ENCODE measurements at regions not wholly inside any gene's neighbourhood (a gene's known extent, or its start where the extent isn't known, plus 50 kb on each side); places are given as distances from the start of the nearest gene placed in this dataset.

DNA sequence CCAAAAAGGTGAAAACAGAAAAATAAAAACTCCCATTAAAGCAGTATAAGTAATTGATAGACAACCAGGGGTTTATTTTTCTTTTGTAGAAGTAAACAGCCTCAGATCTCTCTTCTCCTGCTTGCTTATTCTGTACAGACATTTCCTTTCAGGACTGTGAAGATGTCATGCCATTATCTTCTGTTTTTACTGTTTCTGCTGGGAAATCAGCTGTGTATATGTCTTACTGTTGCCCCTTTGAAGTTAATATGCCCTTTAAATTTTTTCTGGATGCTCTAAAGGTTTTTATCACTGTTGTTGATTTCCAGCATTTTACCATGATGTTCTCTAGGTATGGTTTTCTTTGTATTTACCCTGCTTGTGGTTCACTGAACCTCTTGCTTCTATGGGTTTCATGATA is 199.5 kb downstream of the NXNL2 start:
- DNase-seq (ENCODE audit: low read depth), result no peak

GRCh38 chr9:88736136-88736637 is 201.2 kb downstream of the NXNL2 start:
- DNase-seq (ENCODE audit: low read depth), result no peak

DNA sequence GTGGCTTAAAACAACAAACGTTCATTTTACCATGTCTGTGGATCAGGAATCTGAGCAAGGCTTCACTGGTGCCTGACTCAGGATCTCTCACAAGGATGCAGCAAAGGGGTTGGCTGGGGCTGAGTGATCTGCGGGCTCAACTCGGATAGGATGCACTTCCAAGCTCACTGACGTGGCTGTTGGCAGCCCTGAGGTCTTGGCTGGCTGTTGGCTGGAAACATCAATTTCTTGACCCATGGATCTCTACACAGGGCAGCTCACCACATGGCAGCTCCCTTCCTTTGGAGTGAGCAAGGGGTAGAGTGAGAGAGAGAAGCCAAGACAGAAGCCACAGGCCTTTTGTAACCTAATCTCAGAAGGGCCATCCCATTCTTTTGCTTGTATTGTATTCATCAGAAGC is 202.1 kb downstream of the NXNL2 start:
- no peak for DNase-seq (ENCODE audit: low read depth)

DNA sequence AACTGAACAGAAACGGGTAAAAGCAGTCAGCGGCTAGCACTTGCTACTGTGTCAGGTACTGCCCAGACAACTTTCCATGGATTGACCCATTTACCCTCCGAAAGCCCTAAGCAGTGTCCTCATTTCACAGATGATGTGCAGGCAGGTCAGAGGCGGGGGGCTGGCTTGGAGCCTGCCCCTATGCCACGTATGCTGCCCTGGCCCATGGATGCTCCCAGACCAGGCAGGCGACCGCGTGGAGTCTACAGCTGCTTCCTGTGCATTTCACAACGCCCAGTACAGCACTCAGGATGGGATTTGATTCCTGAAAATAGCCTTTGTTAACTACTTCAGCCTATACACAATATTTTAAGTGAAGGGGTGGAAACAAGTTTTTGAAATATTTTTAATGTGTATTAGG is 202.9 kb downstream of the NXNL2 start:
- no peak for DNase-seq (ENCODE audit: low read depth)

DNA sequence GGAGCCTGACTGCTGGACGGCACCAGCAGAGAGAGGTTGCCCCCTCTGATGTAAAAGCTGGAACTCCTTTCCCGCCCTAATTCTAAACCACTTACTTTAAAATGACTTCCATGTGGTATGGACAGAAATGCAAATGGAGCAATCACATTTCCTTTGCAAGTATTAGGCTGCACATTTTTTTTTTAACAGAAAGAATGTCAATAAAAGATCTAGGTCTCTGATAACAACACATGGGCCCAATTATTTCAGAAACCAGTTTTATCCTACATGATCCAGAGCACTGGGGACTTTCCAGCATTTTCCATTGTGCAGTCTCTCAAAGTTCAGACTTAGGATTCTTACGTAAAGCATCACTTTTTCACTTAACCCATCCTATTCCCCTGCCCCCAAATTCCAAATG is 203.7 kb downstream of the NXNL2 start:
- no peak for DNase-seq (ENCODE audit: low read depth)

DNA sequence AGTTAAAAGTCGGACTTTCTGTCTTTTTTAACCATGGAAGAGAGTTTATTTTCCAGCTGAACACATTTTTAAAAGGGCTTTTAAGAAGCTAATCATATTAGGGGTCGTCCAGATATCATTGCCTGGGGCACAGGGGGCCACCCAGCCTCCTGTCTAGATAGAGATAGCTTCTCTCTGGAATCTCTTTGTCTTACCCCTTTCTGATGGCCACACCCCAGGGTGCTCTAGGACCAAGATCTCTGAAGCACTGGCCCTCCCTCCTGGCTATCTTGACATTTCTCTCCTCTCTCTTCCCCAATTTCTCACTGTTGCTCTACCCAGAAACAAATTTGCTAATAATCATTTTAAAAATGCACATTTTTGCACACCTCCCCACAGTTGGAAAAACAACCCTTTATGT is 204.4 kb downstream of the NXNL2 start:
- DNase-seq (ENCODE audit: low read depth), result no peak

DNA sequence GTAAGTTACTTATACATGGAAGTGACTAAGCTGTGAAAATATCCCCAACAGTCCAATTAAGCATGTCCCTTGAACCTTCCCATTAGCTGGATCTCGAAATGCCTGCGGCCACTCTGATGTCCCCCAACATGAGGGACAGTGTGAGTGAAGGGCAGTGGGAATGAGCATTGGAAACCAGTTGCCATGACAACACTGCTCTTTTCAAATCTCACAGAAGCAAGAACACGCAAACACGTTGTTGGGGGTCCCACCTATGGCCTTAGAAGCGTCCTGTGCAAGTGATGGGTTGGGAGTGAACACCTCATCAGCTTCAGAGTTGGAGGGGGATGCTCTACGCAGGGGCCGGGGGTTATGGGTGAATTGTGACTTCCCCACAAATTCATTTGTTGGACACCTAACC is 205.9 kb downstream of the NXNL2 start:
- no peak for DNase-seq (ENCODE audit: low read depth)

GRCh38 chr9:88741335-88741734 is 206.4 kb downstream of the NXNL2 start:
- DNase-seq (ENCODE audit: low read depth), result no peak

- DNase-seq (ENCODE audit: low read depth), result no peak
Observed at GRCh38 chr9:88742483-88742882, 207.5 kb downstream of the NXNL2 start.

GRCh38 chr9:88742905-88743304 is 207.9 kb downstream of the NXNL2 start:
- no peak for DNase-seq (ENCODE audit: low read depth)

DNA sequence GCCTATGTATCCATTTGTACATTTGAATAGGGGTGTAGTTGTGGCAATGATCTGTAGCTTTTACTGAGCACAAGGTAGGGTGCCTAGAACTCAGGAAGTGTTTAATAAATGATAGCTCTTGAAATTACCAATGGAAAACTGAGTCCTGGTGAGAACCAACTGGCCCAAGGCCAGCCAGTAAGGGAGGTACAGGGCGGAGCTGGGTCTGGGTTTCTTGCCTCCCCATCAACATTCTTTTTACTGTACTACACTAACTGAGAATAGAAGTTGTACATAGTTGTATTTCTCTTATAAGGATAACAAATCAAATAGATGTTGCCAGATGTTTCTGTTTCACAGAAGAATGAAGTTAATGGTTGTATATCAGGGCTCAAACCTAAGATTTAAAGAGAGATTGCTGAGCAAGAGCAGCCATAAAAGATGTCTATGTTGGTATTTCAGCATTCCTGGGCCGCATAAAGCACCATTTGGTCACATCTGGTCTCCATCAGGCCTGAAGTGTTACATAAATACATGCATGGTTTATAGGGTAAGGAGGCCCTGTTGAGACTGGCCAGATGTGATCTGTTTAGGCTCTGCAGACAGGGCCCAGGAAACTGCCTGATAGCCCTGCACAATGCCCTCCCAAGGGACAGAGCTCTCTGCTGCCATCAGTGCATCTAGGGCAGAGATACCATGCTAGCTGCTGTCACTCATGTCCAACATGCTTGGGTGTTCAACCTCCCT is 210.5 kb downstream of the NXNL2 start:
- DNase-seq (ENCODE audit: low read depth), result no peak

GRCh38 chr9:88746029-88746742 is 211.2 kb downstream of the NXNL2 start:
- no peak for DNase-seq (ENCODE audit: low read depth)

DNA sequence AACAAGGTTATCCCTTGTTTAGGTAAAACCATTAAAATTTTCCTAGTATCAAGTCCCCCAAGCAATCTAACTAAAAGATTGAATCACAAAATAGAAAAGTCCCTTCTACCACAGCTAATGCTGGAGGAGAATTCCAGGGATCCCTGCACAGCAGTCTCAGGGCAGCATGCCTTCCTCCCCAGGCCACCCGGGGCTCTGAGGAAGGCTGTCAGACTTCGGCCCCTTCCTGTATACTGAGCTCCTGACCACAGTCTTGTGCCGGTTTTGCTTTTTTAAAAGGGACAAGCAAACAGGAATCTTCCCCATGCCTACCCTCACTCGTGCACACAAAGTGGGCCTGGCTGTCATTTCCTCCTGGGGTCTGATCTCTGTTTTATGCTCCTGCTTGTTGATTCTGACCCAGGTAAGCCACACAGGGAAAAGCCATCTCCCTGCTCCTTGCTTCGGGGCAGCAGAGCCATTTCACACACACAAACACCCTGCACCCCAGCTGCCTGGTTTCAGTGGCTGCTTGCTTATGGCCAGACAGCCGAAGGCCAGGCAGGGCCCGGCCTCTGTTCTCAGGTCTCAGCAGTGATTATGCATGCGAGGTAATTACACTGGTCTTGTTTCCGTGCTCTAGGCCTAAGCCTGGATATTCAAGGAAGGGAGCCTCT is 211.9 kb downstream of the NXNL2 start:
- no peak for DNase-seq (ENCODE audit: low read depth)

GRCh38 chr9:88747768-88748167 is 212.8 kb downstream of the NXNL2 start:
- no peak for DNase-seq (ENCODE audit: low read depth)

DNA sequence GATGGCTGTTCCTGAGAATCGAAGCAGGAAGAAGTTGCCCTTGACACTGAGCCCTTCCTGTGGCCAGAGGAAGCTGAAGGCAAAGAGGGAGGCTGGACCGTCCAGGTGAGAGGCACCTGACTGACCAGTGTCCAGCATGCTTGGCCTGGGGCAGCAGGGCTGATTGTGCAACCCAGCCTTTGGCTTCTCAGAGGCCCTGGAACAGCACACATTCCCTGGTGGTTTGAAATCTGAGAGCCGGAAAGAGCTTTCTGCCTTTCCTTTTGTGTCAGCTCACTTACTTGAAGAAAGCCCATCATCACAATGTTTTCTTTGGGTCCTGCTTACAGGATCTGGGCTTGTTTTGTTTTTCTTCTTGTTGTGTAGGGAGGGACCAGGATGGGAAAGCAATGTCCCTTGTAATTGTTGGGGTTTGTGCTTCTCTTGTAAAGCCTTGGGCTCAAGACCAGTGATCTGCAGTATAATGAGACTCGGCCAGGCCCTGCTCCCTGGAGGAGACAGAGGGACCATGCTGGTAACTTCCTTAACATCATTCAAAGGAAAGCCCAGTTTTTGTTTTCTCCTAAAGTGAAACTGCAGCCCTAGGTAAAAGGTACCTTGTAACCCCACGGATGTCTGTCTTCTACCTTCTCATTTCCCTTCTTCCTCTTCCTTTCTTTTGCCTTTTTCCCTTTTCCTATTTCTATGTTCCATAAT is 213.7 kb downstream of the NXNL2 start:
- DNase-seq (ENCODE audit: low read depth), result no peak

DNA sequence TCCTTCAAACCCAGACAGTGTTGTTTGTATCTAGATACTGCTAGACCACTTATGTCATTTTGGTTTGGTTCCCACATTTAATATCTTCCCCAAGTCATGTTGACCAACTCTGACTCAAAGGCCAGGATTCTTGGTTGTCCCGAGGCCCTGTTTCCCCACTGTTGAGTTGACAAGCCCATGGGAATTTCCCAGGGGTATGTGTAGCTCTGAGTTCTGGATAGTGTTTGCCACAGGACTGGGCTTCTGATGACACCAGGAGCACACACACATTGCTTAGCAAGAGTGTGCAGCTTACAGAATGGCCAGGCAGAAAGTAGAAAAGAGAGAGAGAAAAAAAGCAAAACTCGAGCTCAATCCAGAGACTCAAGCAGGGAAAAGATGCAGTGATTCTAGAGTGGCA is 214.4 kb downstream of the NXNL2 start:
- DNase-seq (ENCODE audit: low read depth), result no peak

DNA sequence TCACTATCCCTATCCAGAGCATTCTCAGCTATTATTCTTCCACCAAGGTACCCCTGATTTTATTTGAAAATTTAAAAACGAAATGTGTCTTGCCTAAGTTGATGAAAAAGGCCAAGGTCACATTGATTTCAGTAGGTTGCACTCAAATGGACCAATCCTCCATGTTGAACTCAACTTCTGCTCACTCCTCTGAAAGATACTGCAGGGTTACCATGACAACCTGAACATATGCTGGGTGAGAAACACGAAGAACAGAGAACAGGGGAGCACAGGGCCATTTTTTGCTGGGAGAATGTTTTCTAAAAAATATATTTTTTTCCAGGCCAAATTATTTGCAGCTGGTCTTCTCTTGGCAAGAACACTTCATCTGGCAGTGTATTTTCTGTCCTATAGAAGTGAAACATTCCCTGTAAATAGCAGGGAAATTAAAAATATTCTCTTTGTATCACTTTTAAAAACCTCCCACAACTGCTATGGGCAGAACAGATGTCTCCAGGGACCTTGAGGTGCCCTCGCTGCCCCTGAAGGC is 215.9 kb downstream of the NXNL2 start:
- DNase-seq (ENCODE audit: low read depth), result no peak

DNA sequence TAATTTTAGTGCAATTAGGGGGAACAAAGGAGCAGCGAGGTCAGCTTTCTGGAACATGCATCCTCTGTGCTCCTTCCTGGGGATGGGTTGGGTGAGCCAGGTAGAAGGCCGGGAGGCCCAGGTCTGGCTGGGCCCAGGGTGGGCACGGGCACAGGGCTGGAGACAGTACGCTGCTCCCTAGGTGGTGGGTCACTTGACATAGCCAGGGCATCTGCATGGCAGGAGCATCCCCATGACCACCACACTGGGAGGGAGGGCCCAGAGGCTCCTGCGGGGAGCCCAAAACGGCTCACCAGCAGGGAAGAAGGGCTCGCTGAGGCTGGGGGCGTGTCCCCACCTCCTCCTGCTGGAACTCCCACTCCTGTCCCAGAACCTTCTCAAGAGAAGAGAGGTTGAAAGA is 216.8 kb downstream of the NXNL2 start:
- DNase-seq (ENCODE audit: low read depth), result no peak

GRCh38 chr9:88753691-88754367 is 218.9 kb downstream of the NXNL2 start:
- no peak for DNase-seq (ENCODE audit: low read depth)

GRCh38 chr9:88754452-88754851 is 219.5 kb downstream of the NXNL2 start:
- DNase-seq (ENCODE audit: low read depth), result no peak

DNA sequence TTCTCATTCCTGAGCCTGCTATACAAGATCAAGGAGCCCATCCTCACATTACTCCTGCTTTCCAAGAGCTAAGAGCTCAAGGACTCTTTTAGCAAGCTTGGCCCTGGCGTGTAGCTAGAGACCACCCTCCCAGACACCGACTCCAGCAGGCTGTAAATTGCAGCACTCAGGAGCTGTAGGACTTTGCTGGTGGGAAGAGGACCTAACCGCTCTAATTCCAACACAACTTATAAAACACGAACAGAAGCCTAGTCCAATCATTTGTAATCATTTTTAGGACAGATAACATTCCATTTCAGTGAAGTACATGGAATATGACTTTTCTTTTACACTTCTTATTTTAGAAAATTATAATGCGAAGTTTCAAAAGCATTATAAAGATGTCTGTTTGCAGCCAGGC is 219.9 kb downstream of the NXNL2 start:
- no peak for DNase-seq (ENCODE audit: low read depth)

All from activated T-cell treated with anti-CD3 and anti-CD28 coated beads for 1 hour (primary cell).